SK-N-SH (cell line): ENCODE measurements at regions not wholly inside any gene's neighbourhood (a gene's known extent, or its start where the extent isn't known, plus 50 kb on each side); places are given as distances from the start of the nearest gene placed in this dataset.

Source experiments
- CTCF ChIA-PET: fragments of 300-600, 350-600 bp; formaldehyde crosslinking; extraction: SDS; loops from one replicate; lab custom pipeline; 2021; lab: Yijun Ruan, JAX
- POLR2A ChIA-PET: fragments of 350-600 bp; sonication (Branson Sonifier 250); formaldehyde crosslinking; extraction: SDS; loops from one replicate; lab custom pipeline; 2020; ENCODE audit warnings: antibody characterized with exemption, inconsistent platforms; lab: Yijun Ruan, JAX
- DNase-seq: peaks from one replicate; pipeline ENCODE4 v3.0.0; 2012
- H2AFZ ChIP-seq: fragments of 200-600 bp; sonication (generic); 2 replicates; pipeline ENCODE4 v1.8.1; 2016; ENCODE audit warnings: antibody characterized with exemption, mild to moderate bottlenecking, low read depth
- H3F3A ChIP-seq: fragments of 200-600 bp; sonication (generic); replicated peaks from 2 replicates; pipeline ENCODE3; 2016; ENCODE audit warnings: antibody characterized with exemption, mild to moderate bottlenecking; ENCODE audit not compliant: insufficient read depth
- H3K27ac ChIP-seq, 2 experiments: fragments of 200-500 bp in 1 of 2; fragments of 200-600 bp in 1 of 2; sonication (Bioruptor generic) in 1 of 2; sonication (generic), shearing (Covaris generic) in 1 of 2; 2 replicates each; pipeline versions ENCODE4 v1.5.1 to v1.6.1; 2014 to 2016; ENCODE audit warnings: low read depth in 2 of 2, inconsistent platforms in 1 of 2, low read length in 1 of 2, mild to moderate bottlenecking in 1 of 2, mixed read lengths in 1 of 2
- H3K27me3 ChIP-seq: fragments of 200-600 bp; sonication (generic), shearing (Covaris generic); 2 replicates; pipeline ENCODE4 v1.6.1; 2016; ENCODE audit warnings: mixed run types; ENCODE audit not compliant: insufficient read depth
- H3K36me3 ChIP-seq, 2 experiments: fragments of 200-500 bp in 1 of 2; fragments of 200-600 bp in 1 of 2; sonication (Bioruptor generic) in 1 of 2; sonication (generic) in 1 of 2; replicated peaks in 1 of 2; 2 replicates each; pipeline versions ENCODE3 to v1.5.1; 2014 to 2016; ENCODE audit warnings: low read length in 1 of 2, mild to moderate bottlenecking in 1 of 2; ENCODE audit not compliant: insufficient read depth in 2 of 2, control insufficient read depth in 1 of 2
- H3K4me1 ChIP-seq, 2 experiments: fragments of 200-500 bp in 1 of 2; fragments of 200-600 bp in 1 of 2; sonication (Bioruptor generic) in 1 of 2; sonication (generic), shearing (Covaris generic) in 1 of 2; 2 replicates each; pipeline versions ENCODE4 v1.5.1 to v1.6.1; 2014 to 2016; ENCODE audit warnings: low read depth in 1 of 2, low read length in 1 of 2, mixed run types in 1 of 2; ENCODE audit not compliant: insufficient read depth in 2 of 2, control insufficient read depth in 1 of 2
- H3K4me2 ChIP-seq: fragments of 200-600 bp; sonication (generic), shearing (Covaris generic); 2 replicates; pipeline ENCODE4 v1.6.1; 2017; ENCODE audit warnings: mixed run types
- H3K4me3 ChIP-seq, 2 experiments: fragments of 200-500 bp in 1 of 2; fragments of 200-600 bp in 1 of 2; sonication (Bioruptor generic) in 1 of 2; sonication (generic), shearing (Covaris generic) in 1 of 2; 2 replicates each; pipeline versions ENCODE4 v1.5.1 to v1.8.1; 2014 to 2016; ENCODE audit warnings: low read depth in 2 of 2, inconsistent platforms in 1 of 2, low read length in 1 of 2, mild to moderate bottlenecking in 1 of 2, mixed read lengths in 1 of 2, moderate library complexity in 1 of 2
- H3K79me2 ChIP-seq: fragments of 200-600 bp; sonication (generic); 2 replicates; pipeline ENCODE4 v1.8.1; 2017; ENCODE audit warnings: mild to moderate bottlenecking; ENCODE audit not compliant: insufficient read depth
- H3K9ac ChIP-seq: fragments of 200-600 bp; sonication (generic); 2 replicates; pipeline ENCODE4 v1.6.1; 2017; ENCODE audit warnings: mixed run types
- H3K9me2 ChIP-seq: fragments of 200-600 bp; sonication (generic); 2 replicates; pipeline ENCODE4 v1.6.1; 2017; ENCODE audit warnings: mixed run types
- H3K9me3 ChIP-seq: fragments of 200-600 bp; sonication (generic); 2 replicates; pipeline ENCODE4 v1.6.1; 2017; ENCODE audit warnings: mixed run types, mild to moderate bottlenecking, moderate library complexity
- H4K20me1 ChIP-seq: fragments of 200-600 bp; sonication (generic); 2 replicates; pipeline ENCODE4 v1.6.1; 2017; ENCODE audit warnings: mild to moderate bottlenecking, mixed run types; ENCODE audit not compliant: insufficient read depth
- ELF1 ChIP-seq: IDR thresholded peaks from 2 replicates; pipeline ENCODE4 v1.4.0; 2012
- EP300 ChIP-seq, 2 experiments: IDR thresholded peaks; 2 replicates each; pipeline versions ENCODE4 v1.4.0 to v1.6.1; 2012; ENCODE audit warnings: borderline replicate concordance in 1 of 2, low read depth in 1 of 2, low read length in 1 of 2
- FOXJ3 ChIP-seq: sonication (generic); formaldehyde crosslinking; IDR thresholded peaks from 2 replicates; pipeline ENCODE4 v1.5.1; 2020; ENCODE audit warnings: mild to moderate bottlenecking, missing genetic modification reagents
- GATA2 ChIP-seq: sonication (generic); formaldehyde crosslinking; IDR thresholded peaks from 2 replicates; pipeline ENCODE4 v1.5.0; 2020; ENCODE audit warnings: mild to moderate bottlenecking, missing genetic modification reagents
- IRF3 ChIP-seq: fragments of 150-350 bp; IDR thresholded peaks from 2 replicates; pipeline ENCODE4 v1.6.1; 2016; ENCODE audit warnings: mild to moderate bottlenecking, low read depth, low read length
- MAX ChIP-seq: IDR thresholded peaks from 2 replicates; pipeline ENCODE4 v1.4.0; 2012; ENCODE audit warnings: low read depth
- MEF2A ChIP-seq: IDR thresholded peaks from 2 replicates; pipeline ENCODE4 v1.4.0; 2012; ENCODE audit warnings: low read depth, borderline replicate concordance
- NRF1 ChIP-seq: IDR thresholded peaks from 2 replicates; pipeline ENCODE4 v1.6.1; 2012; ENCODE audit warnings: low read depth, mild to moderate bottlenecking, low read length
- PBX3 ChIP-seq: IDR thresholded peaks from 2 replicates; pipeline ENCODE4; 2012
- POLR2AphosphoS5 ChIP-seq: IDR thresholded peaks from 2 replicates; pipeline ENCODE4 v1.6.1; 2012; ENCODE audit warnings: low read depth, low read length
- RFX5 ChIP-seq: IDR thresholded peaks from 2 replicates; pipeline ENCODE4 v1.6.1; 2012; ENCODE audit warnings: mild to moderate bottlenecking, improper control_type of control experiment, low read length
- RXRA ChIP-seq: IDR thresholded peaks from 2 replicates; pipeline ENCODE4 v1.4.0; 2012; ENCODE audit warnings: low read depth, mild to moderate bottlenecking, borderline replicate concordance
- TAF1 ChIP-seq: IDR thresholded peaks from 2 replicates; pipeline ENCODE4 v1.6.1; 2012; ENCODE audit warnings: low read depth, mild to moderate bottlenecking, low read length, moderate library complexity, borderline replicate concordance
- TEAD4 ChIP-seq: IDR thresholded peaks from 2 replicates; pipeline ENCODE4 v1.4.0; 2012; ENCODE audit warnings: mild to moderate bottlenecking, borderline replicate concordance; ENCODE audit not compliant: insufficient read depth
- USF1 ChIP-seq: IDR thresholded peaks from 2 replicates; pipeline ENCODE4 v1.4.0; 2012; ENCODE audit warnings: low read depth, borderline replicate concordance
- USF2 ChIP-seq: fragments of 150-350 bp; IDR thresholded peaks from 2 replicates; pipeline ENCODE4 v1.6.1; 2017; ENCODE audit warnings: antibody characterized with exemption, low read length, low read depth, borderline replicate concordance
- YY1 ChIP-seq: IDR thresholded peaks from 2 replicates; pipeline ENCODE4 v1.4.0; 2012; ENCODE audit warnings: low read depth, mild to moderate bottlenecking
- ZBTB33 ChIP-seq: IDR thresholded peaks from 2 replicates; pipeline ENCODE4 v1.4.0; 2012; ENCODE audit warnings: low read depth, borderline replicate concordance
- WGBS: methylation state at CpG from one replicate; pipeline ENCODE4 v1.1.6; 2017; ENCODE audit warnings: low lambda C conversion rate; 5-methylcytosine and 5-hydroxymethylcytosine counted together

GRCh38 chr18:7370375-7370774 lies 139.5 kb downstream of the LRRC30 start:
- Histone ChIP-seq H3K27ac (no peak overlapping the region), H3K27me3 (no peaks in the 10 kb centered on the region), H3K4me3 (no peak overlapping the region), H3F3A (no peaks in the 10 kb centered on the region), H3K79me2 (no peaks in the 10 kb centered on the region), H2AFZ (no peak overlapping the region), H3K9me2 (no peaks in the 10 kb centered on the region), H3K36me3 (no peaks in the 10 kb centered on the region), H4K20me1 (no peaks in the 10 kb centered on the region), H3K9ac (no peak overlapping the region), H3K4me2 (no peak overlapping the region), H3K9me3 (no peaks in the 10 kb centered on the region), H3K4me1 (peaks cover 0 to 10% of the 10 kb centered on the region in 2 experiments; a peak in 1 of 4 replicates)
- ChIA-PET CTCF (no interaction called here), POLR2A (no interaction called here)
- DNase-seq = peak; percentile 40
- 38% methylated on average over 5 of the region's 7 CpGs for WGBS
- TF ChIP-seq USF2 (no peak), RFX5 (no peak), FOXJ3 (CRISPR knock-in tag) (no peak), RXRA (no peak), TEAD4 (no peak), YY1 (no peak), USF1 (no peak), GATA2 (CRISPR knock-in tag) (no peak), EP300 (IDR thresholded peaks at IDR 0.05; ENCODE audit: borderline replicate concordance in 1 of 2, low read depth in 1 of 2, low read length in 1 of 2) (no peak), IRF3 (no peak), MEF2A (no peak), TAF1 (no peak)

- POLR2A ChIA-PET = no interaction called here
- TF ChIP-seq PBX3 (no peak), POLR2AphosphoS5 (no peak), NRF1 (no peak), MAX (no peak), USF1 (no peak), RFX5 (no peak), ZBTB33 (no peak), TEAD4 (no peak), ELF1 (no peak)
- Histone ChIP-seq H3K4me1 (peaks cover 0 to 10% of the 10 kb centered on the region in 2 experiments; a peak in 1 of 4 replicates), H3K27me3 (no peaks in the 10 kb centered on the region), H3K9me2 (no peaks in the 10 kb centered on the region), H3K4me2 (no peak overlapping the region), H2AFZ (no peak overlapping the region), H3K27ac (no peak overlapping the region), H3K9ac (no peak overlapping the region), H3K4me3 (no peak overlapping the region), H3F3A (no peaks in the 10 kb centered on the region), H3K9me3 (no peaks in the 10 kb centered on the region), H3K36me3 (no peaks in the 10 kb centered on the region), H3K79me2 (no peaks in the 10 kb centered on the region), H4K20me1 (no peaks in the 10 kb centered on the region)
- no peak for DNase-seq
- CTCF ChIA-PET = no interaction called here
- WGBS = 68% methylated on average over 11 of the region's 11 CpGs
Measured at GRCh38 chr18:7370802-7371201, 139.9 kb downstream of the LRRC30 start.
